K562 (cell line): ENCODE measurements at regions not wholly inside any gene's neighbourhood (a gene's known extent, or its start where the extent isn't known, plus 50 kb on each side); places are given as distances from the start of the nearest gene placed in this dataset.

ENCODE experiments used
- ATAC-seq: fragments of 200-7000 bp; cut with Tn5 transposase; 3 replicates; pipeline ENCODE4 v1.9.1; 2020; ENCODE audit warnings: moderate library complexity
- BruUV-seq: library from RNA; stranded (reverse); fragments of 400-500 nt; replicated peaks from 2 replicates; lab custom pipeline; 2021; lab: Mats Ljungman, UMichigan
- CTCF ChIA-PET: fragments of 300-600 bp; formaldehyde crosslinking; extraction: SDS; loops from one replicate; lab custom pipeline; 2021; ENCODE audit warnings: low intra/inter-chr PET ratio; lab: Yijun Ruan, JAX
- POLR2A ChIA-PET: fragments of 300-600, 350-650 bp; sonication (Branson Sonifier 250); formaldehyde crosslinking; extraction: SDS; loops from one replicate; lab custom pipeline; 2021; ENCODE audit warnings: antibody characterized with exemption, inconsistent platforms; lab: Yijun Ruan, JAX
- DNase-seq, 4 experiments: peaks; one replicate each; pipeline versions ENCODE4 v3.0.0 to v3.0.0-alpha.2; 2011 to 2018; ENCODE audit warnings: low spot score in 3 of 4, mixed read lengths in 3 of 4; ENCODE audit errors: extremely low read depth in 1 of 4
- FAIRE-seq: peaks from 2 replicates; lab custom pipeline; 2011; peaks lifted over from hg19 to GRCh38; lab: Jason Lieb, UNC
- H2AFZ ChIP-seq: 2 replicates; pipeline ENCODE4 v1.6.0; 2011; ENCODE audit warnings: low read depth, low read length, control low read depth, inconsistent platforms
- H3K27ac ChIP-seq: fragments of 200-600 bp; 3 replicates; pipeline ENCODE4 v1.8.0; 2011; ENCODE audit warnings: low read depth, mild to moderate bottlenecking, control low read depth, inconsistent platforms, low read length, moderate library complexity, mixed read lengths; ENCODE audit errors: extremely low read depth
- H3K27me3 ChIP-seq, 2 experiments: fragments of 300-600 bp in 1 of 2; 2 replicates in 1 of 2; 3 replicates in 1 of 2; pipeline versions ENCODE4 v1.6.0 to v1.8.0; 2011; ENCODE audit warnings: inconsistent platforms in 2 of 2, low read length in 2 of 2, mild to moderate bottlenecking in 1 of 2, mixed read lengths in 1 of 2, moderate library complexity in 1 of 2; ENCODE audit not compliant: control insufficient read depth in 2 of 2, insufficient read depth in 2 of 2
- H3K36me3 ChIP-seq: fragments of 300-600 bp; 3 replicates; pipeline ENCODE4 v1.8.0; 2011; ENCODE audit warnings: mild to moderate bottlenecking, low read length, inconsistent platforms; ENCODE audit not compliant: control insufficient read depth, insufficient read depth
- H3K4me1 ChIP-seq, 2 experiments: fragments of 200-600 bp in 1 of 2; replicated peaks in 1 of 2; 2 replicates in 1 of 2; 3 replicates in 1 of 2; pipeline versions ENCODE4 v1.5.1 to v1.8.0; 2011; ENCODE audit warnings: inconsistent platforms in 2 of 2, low read length in 2 of 2, mild to moderate bottlenecking in 1 of 2, mixed read lengths in 1 of 2, moderate library complexity in 1 of 2; ENCODE audit not compliant: control insufficient read depth in 2 of 2, insufficient read depth in 2 of 2
- H3K4me2 ChIP-seq: 2 replicates; pipeline ENCODE4 v1.6.1; 2011; ENCODE audit warnings: low read length, control low read depth, inconsistent platforms, mixed read lengths; ENCODE audit not compliant: insufficient read depth
- H3K4me3 ChIP-seq: fragments of 200-600 bp; sonication (generic), shearing (Covaris generic); 2 replicates; pipeline ENCODE4 v1.5.1; 2016; ENCODE audit warnings: control low read depth, inconsistent platforms
- H3K79me2 ChIP-seq: fragments of 200-600 bp; 3 replicates; pipeline ENCODE4 v1.8.0; 2011; ENCODE audit warnings: low read length, inconsistent platforms; ENCODE audit not compliant: control insufficient read depth, insufficient read depth
- H3K9ac ChIP-seq, 2 experiments: 2 replicates each; pipeline versions ENCODE4 v1.6.0 to v1.6.1; 2011; ENCODE audit warnings: low read depth in 2 of 2, low read length in 2 of 2, control low read depth in 1 of 2, inconsistent platforms in 1 of 2, mild to moderate bottlenecking in 1 of 2, mixed read lengths in 1 of 2; ENCODE audit not compliant: insufficient read depth in 1 of 2
- H3K9me1 ChIP-seq: one replicate; pipeline ENCODE4 v1.6.0; 2011; ENCODE audit warnings: inconsistent platforms, mild to moderate bottlenecking, low read length, moderate library complexity; ENCODE audit not compliant: control insufficient read depth, insufficient read depth
- H3K9me3 ChIP-seq: replicated peaks from 2 replicates; pipeline ENCODE4 v1.5.1; 2011; ENCODE audit warnings: low read depth, low read length, inconsistent platforms; ENCODE audit not compliant: control insufficient read depth, insufficient read depth
- H4K20me1 ChIP-seq: replicated peaks from 2 replicates; pipeline ENCODE4 v1.6.1; 2011; ENCODE audit warnings: low read length, inconsistent platforms, mixed read lengths; ENCODE audit not compliant: control insufficient read depth, insufficient read depth
- CBFA2T3 ChIP-seq: fragments of 450-650 bp; IDR thresholded peaks from 2 replicates; pipeline ENCODE4 v1.6.1; 2017
- CCNT2 ChIP-seq: IDR thresholded peaks from 2 replicates; pipeline ENCODE4 v1.6.1; 2011; ENCODE audit warnings: borderline replicate concordance, low read depth, mild to moderate bottlenecking, moderate library complexity, mixed read lengths, low read length; ENCODE audit not compliant: insufficient read length; ENCODE audit errors: extremely low read depth
- KDM1A ChIP-seq, 2 experiments: fragments of 450-650 bp; IDR thresholded peaks; 2 replicates each; pipeline ENCODE4 v1.6.1; 2016; ENCODE audit warnings: mild to moderate bottlenecking in 2 of 2
- NCOR1 ChIP-seq: fragments of 450-650 bp; IDR thresholded peaks from 2 replicates; pipeline ENCODE4 v1.6.1; 2016; ENCODE audit warnings: mild to moderate bottlenecking, moderate library complexity
- NONO ChIP-seq, 2 experiments: fragments of 200-400 bp in 1 of 2; fragments of 450-650 bp in 1 of 2; formaldehyde crosslinking in 1 of 2; IDR thresholded peaks; 2 replicates each; pipeline ENCODE4 v1.6.1; 2017; ENCODE audit warnings: low read depth in 2 of 2, mild to moderate bottlenecking in 2 of 2, moderate library complexity in 2 of 2, low read length in 1 of 2
- NR2C1 ChIP-seq, 2 experiments: fragments of 450-650 bp; IDR thresholded peaks; 2 replicates each; pipeline ENCODE4 v1.6.1; 2017; ENCODE audit warnings: mild to moderate bottlenecking in 2 of 2, antibody characterized with exemption in 1 of 2, inconsistent platforms in 1 of 2, missing compliant biosample characterization in 1 of 2, missing genetic modification characterization in 1 of 2
- NR2C2 ChIP-seq, 2 experiments: fragments of 200-800 bp in 1 of 2; sonication (Bioruptor generic) in 1 of 2; sonication (generic) in 1 of 2; formaldehyde crosslinking in 1 of 2; IDR thresholded peaks; 2 replicates each; pipeline versions ENCODE4 v1.6.1 to v1.8.0; 2016 to 2022; ENCODE audit warnings: mild to moderate bottlenecking in 1 of 2, missing compliant biosample characterization in 1 of 2, missing genetic modification characterization in 1 of 2, missing genetic modification reagents in 1 of 2
- SOX6 ChIP-seq: fragments of 450-650 bp; IDR thresholded peaks from 2 replicates; pipeline ENCODE4 v1.6.1; 2014; ENCODE audit warnings: mild to moderate bottlenecking
- SRSF9 ChIP-seq: fragments of 200-400 bp; formaldehyde crosslinking; IDR thresholded peaks from 2 replicates; pipeline ENCODE4 v1.6.1; 2017; ENCODE audit warnings: low read depth, low read length, borderline replicate concordance
- TAL1 ChIP-seq: fragments of 450-650 bp; IDR thresholded peaks from 2 replicates; pipeline ENCODE4 v1.6.1; 2016; ENCODE audit warnings: mild to moderate bottlenecking
- TCF3 ChIP-seq: sonication (generic); formaldehyde crosslinking; IDR thresholded peaks from 2 replicates; pipeline ENCODE4 v1.4.0; 2020; ENCODE audit warnings: mild to moderate bottlenecking, missing genetic modification reagents
- TEAD4 ChIP-seq, 2 experiments: sonication (generic) in 1 of 2; formaldehyde crosslinking in 1 of 2; IDR thresholded peaks; 2 replicates each; pipeline versions ENCODE4 v1.6.1 to v1.8.0; 2012 to 2022; ENCODE audit warnings: borderline replicate concordance in 1 of 2, inconsistent platforms in 1 of 2, low read length in 1 of 2, mild to moderate bottlenecking in 1 of 2, missing genetic modification reagents in 1 of 2
- TFAM ChIP-seq: fragments of 250-450 bp; sonication (Bioruptor Pico); conservative IDR thresholded peaks from 2 replicates; pipeline ENCODE4 v1.5.0; 2021; ENCODE audit warnings: mild to moderate bottlenecking, moderate library complexity
- WGBS: fragments of 100-300 bp; shearing (Covaris generic); methylation state at CpG from one replicate; pipeline ENCODE4 v1.1.6; 2016; ENCODE audit warnings: low coverage, mixed read lengths; ENCODE audit not compliant: insufficient coverage; ENCODE audit errors: missing lambda C conversion rate; 5-methylcytosine and 5-hydroxymethylcytosine counted together
- in situ Hi-C: fragments of 300-500 bp; cut with MboI; formaldehyde crosslinking; loops from 4 replicates; pipeline ENCODE4 v1.15.0; 2018; ENCODE audit warnings: inconsistent platforms, mixed read lengths
- intact Hi-C: fragments of 100-400 bp; cut with micrococcal nuclease; formaldehyde crosslinking; loops from 2 replicates; pipeline ENCODE4 v1.14.2; 2022
- TF ChIP-seq, protein P1 (sequence below): fragments of 200-800 bp; sonication (Bioruptor generic); IDR thresholded peaks from 2 replicates; pipeline ENCODE4 v1.6.1; 2017; ENCODE audit warnings: missing genetic modification characterization, missing compliant biosample characterization
- TF ChIP-seq, protein P2 (sequence below): sonication (generic); formaldehyde crosslinking; IDR thresholded peaks from 2 replicates; pipeline ENCODE4 v1.8.0; 2023; ENCODE audit warnings: mild to moderate bottlenecking, missing genetic modification reagents
- TF ChIP-seq, protein P3 (sequence below): sonication (generic); formaldehyde crosslinking; IDR thresholded peaks from 2 replicates; pipeline ENCODE4 v1.8.0; 2022; ENCODE audit warnings: mild to moderate bottlenecking, missing genetic modification reagents

DNA sequence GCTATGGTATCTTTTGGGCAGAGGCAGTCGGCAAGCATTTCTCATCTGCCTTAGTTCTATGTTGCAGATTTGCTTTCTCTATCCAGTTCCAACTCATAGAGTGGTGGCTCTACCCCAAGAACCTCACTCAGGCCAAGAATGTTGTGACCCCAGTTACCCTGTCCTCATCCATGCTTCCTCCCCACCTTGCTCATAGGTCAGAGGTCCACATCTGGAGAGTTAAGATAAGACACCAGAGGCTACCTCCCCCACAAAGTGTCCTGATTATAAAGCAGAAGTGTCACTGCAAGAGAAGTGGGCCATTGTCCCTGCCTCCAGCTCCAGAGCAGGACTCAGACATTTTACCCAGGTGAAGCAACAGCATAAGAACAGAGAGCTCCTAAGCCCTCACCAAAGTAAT, 276.8 kb upstream of the CHST9 start:
- Histone ChIP-seq H3K9me3 (no peaks in the 10 kb centered on the region), H4K20me1 (no peaks in the 10 kb centered on the region), H3K79me2 (no peaks in the 10 kb centered on the region), H3K4me1 (no peaks in the 10 kb centered on the region), H3K4me2 (no peak overlapping the region), H3K36me3 (no peaks in the 10 kb centered on the region), H3K27ac (no peak overlapping the region), H3K27me3 (no peaks in the 10 kb centered on the region), H3K4me3 (no peak overlapping the region), H3K9ac (no peak overlapping the region), H3K9me1 (no peaks in the 10 kb centered on the region), H2AFZ (no peak overlapping the region)
- intact Hi-C loops: no loop called here
- peak; percentile 11 to 32 (median 18) for DNase-seq
- in situ Hi-C loops: no loop called here
- WGBS: 0% methylated on average over 1 of the region's 1 CpG
- no peak for ATAC-seq
- no TSS peak for BruUV-seq
- no peak for FAIRE-seq
- POLR2A ChIA-PET: no interaction called here
- CTCF ChIA-PET: no interaction called here
- peak; percentile 53 for TF ChIP-seq NCOR1
- no peak for TF ChIP-seq NR2C2 (CRISPR knock-in tag; IDR thresholded peaks at IDR 0.05)
- TF ChIP-seq NR2C2 (tag; IDR thresholded peaks at IDR 0.05): peak; percentile 62
- 0 out of 2 replicates have a peak, but pooled peaks have one; percentile 33 for TF ChIP-seq SOX6
- TF ChIP-seq TCF3 (CRISPR knock-in tag): peak; percentile 84
- peak in 1 of 2 experiments; percentile 49; a peak in 2 of 4 replicates for TF ChIP-seq KDM1A (IDR thresholded peaks at IDR 0.05)
- peak; percentile 72 for TF ChIP-seq TAL1
- peak; percentile 74 for TF ChIP-seq CBFA2T3
- TF ChIP-seq, protein P1, sequence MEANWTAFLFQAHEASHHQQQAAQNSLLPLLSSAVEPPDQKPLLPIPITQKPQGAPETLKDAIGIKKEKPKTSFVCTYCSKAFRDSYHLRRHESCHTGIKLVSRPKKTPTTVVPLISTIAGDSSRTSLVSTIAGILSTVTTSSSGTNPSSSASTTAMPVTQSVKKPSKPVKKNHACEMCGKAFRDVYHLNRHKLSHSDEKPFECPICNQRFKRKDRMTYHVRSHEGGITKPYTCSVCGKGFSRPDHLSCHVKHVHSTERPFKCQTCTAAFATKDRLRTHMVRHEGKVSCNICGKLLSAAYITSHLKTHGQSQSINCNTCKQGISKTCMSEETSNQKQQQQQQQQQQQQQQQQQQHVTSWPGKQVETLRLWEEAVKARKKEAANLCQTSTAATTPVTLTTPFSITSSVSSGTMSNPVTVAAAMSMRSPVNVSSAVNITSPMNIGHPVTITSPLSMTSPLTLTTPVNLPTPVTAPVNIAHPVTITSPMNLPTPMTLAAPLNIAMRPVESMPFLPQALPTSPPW (CRISPR knock-in tag): peak; percentile 15; the same call in 1 of the 2 replicates
- no peak for TF ChIP-seq SRSF9
- TF ChIP-seq NONO (IDR thresholded peaks at IDR 0.05; ENCODE audit: low read depth in 2 of 2, low read length in 1 of 2): no peak
- TF ChIP-seq, protein P2, sequence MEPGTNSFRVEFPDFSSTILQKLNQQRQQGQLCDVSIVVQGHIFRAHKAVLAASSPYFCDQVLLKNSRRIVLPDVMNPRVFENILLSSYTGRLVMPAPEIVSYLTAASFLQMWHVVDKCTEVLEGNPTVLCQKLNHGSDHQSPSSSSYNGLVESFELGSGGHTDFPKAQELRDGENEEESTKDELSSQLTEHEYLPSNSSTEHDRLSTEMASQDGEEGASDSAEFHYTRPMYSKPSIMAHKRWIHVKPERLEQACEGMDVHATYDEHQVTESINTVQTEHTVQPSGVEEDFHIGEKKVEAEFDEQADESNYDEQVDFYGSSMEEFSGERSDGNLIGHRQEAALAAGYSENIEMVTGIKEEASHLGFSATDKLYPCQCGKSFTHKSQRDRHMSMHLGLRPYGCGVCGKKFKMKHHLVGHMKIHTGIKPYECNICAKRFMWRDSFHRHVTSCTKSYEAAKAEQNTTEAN: no peak
- no peak for TF ChIP-seq TFAM (CRISPR knock-in tag)
- TF ChIP-seq TEAD4 (IDR thresholded peaks at IDR 0.05; ENCODE audit: low read length): peak; percentile 38; the same call in 1 of the 2 replicates
- TF ChIP-seq TEAD4 (CRISPR knock-in tag; IDR thresholded peaks at IDR 0.05; ENCODE audit: borderline replicate concordance): no peak
- TF ChIP-seq, protein P3, sequence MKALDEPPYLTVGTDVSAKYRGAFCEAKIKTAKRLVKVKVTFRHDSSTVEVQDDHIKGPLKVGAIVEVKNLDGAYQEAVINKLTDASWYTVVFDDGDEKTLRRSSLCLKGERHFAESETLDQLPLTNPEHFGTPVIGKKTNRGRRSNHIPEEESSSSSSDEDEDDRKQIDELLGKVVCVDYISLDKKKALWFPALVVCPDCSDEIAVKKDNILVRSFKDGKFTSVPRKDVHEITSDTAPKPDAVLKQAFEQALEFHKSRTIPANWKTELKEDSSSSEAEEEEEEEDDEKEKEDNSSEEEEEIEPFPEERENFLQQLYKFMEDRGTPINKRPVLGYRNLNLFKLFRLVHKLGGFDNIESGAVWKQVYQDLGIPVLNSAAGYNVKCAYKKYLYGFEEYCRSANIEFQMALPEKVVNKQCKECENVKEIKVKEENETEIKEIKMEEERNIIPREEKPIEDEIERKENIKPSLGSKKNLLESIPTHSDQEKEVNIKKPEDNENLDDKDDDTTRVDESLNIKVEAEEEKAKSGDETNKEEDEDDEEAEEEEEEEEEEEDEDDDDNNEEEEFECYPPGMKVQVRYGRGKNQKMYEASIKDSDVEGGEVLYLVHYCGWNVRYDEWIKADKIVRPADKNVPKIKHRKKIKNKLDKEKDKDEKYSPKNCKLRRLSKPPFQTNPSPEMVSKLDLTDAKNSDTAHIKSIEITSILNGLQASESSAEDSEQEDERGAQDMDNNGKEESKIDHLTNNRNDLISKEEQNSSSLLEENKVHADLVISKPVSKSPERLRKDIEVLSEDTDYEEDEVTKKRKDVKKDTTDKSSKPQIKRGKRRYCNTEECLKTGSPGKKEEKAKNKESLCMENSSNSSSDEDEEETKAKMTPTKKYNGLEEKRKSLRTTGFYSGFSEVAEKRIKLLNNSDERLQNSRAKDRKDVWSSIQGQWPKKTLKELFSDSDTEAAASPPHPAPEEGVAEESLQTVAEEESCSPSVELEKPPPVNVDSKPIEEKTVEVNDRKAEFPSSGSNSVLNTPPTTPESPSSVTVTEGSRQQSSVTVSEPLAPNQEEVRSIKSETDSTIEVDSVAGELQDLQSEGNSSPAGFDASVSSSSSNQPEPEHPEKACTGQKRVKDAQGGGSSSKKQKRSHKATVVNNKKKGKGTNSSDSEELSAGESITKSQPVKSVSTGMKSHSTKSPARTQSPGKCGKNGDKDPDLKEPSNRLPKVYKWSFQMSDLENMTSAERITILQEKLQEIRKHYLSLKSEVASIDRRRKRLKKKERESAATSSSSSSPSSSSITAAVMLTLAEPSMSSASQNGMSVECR (CRISPR knock-in tag): no peak
- peak; percentile 33 for TF ChIP-seq CCNT2
- TF ChIP-seq NR2C1 (IDR thresholded peaks at IDR 0.05): no peak
- TF ChIP-seq NR2C1 (tag; IDR thresholded peaks at IDR 0.05): 0 out of 2 replicates have a peak, but pooled peaks have one; percentile 32
